ENCODE measurements at regions not wholly inside any gene's neighbourhood (a gene's known extent, or its start where the extent isn't known, plus 50 kb on each side); places are given as distances from the start of the nearest gene placed in this dataset.
"Not testable (repeated sequence)": the region's sequence is repeated elsewhere in the genome, so short reads cannot be mapped to it uniquely, and the experiment has no call there.

DNA sequence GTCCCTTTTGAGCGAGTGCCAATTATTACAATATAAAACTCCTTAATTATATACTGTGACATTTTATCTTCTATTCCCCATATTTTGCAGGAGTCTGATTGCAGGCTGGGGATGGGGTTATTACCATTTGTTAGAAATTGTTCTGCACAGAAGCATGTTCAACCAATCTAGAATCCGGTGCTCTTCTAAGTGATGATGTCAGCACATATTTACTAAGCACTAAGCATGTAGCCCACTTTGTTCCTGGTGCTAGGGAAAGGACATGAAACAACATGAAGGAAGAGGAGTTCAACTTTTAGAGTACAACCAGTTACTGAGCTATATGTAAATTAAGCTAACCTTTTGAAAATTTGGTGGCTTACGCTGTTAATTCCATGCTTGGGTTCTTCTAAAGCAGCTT lies 52.8 kb upstream of the IL1RAPL2 start:
- no peaks in the 10 kb centered on the region for H3K27me3 ChIP-seq (ENCODE audit: control insufficient read depth in 1 of 2, insufficient read depth in 2 of 2, low read length in 2 of 2)
- H3K4me1 ChIP-seq (ENCODE audit: control insufficient read depth in 1 of 2, insufficient read depth in 2 of 2, low read length in 2 of 2): no peaks in the 10 kb centered on the region
- H3K36me3 ChIP-seq (ENCODE audit: control insufficient read depth in 1 of 2, insufficient read depth in 2 of 2, low read length in 2 of 2): no peaks in the 10 kb centered on the region
- H3K9me3 ChIP-seq (ENCODE audit: control insufficient read depth in 1 of 2, low read length in 2 of 2): no peaks in the 10 kb centered on the region
- no peak overlapping the region for H3K9ac ChIP-seq (ENCODE audit: low read depth in 1 of 2, low read length in 2 of 2)
- no peak overlapping the region for H3K27ac ChIP-seq (ENCODE audit: low read depth, low read length)
- H3K4me3 ChIP-seq (ENCODE audit: low read depth in 1 of 2, low read length in 2 of 2): no peak overlapping the region

DNA sequence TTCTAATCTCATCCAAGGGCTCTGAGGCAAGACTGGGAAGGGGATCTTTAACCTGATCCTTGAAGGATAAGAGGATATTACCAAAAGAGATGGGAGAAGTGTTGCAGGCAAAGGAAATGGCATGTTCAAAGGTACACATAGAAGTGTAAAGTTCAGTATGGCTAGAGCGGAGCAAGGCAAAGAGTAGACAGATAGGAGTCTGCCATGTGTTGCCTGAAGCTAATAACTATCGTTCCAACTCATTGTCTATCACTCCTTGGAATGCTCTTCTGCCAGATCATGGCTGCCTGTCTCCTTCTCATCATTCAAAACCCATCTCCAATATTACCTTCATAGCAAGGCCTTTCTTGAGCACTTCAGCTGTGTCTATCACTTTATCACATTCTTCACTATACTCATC lies 55.2 kb upstream of the IL1RAPL2 start:
- Histone ChIP-seq H3K4me3 (ENCODE audit: low read depth in 1 of 2, low read length in 2 of 2) (no peak overlapping the region), H3K4me1 (ENCODE audit: control insufficient read depth in 1 of 2, insufficient read depth in 2 of 2, low read length in 2 of 2) (no peaks in the 10 kb centered on the region), H3K9me3 (ENCODE audit: control insufficient read depth in 1 of 2, low read length in 2 of 2) (no peaks in the 10 kb centered on the region), H3K9ac (ENCODE audit: low read depth in 1 of 2, low read length in 2 of 2) (no peak overlapping the region), H3K36me3 (ENCODE audit: control insufficient read depth in 1 of 2, insufficient read depth in 2 of 2, low read length in 2 of 2) (no peaks in the 10 kb centered on the region), H3K27me3 (ENCODE audit: control insufficient read depth in 1 of 2, insufficient read depth in 2 of 2, low read length in 2 of 2) (no peaks in the 10 kb centered on the region), H3K27ac (ENCODE audit: low read depth, low read length) (no peak overlapping the region)

DNA sequence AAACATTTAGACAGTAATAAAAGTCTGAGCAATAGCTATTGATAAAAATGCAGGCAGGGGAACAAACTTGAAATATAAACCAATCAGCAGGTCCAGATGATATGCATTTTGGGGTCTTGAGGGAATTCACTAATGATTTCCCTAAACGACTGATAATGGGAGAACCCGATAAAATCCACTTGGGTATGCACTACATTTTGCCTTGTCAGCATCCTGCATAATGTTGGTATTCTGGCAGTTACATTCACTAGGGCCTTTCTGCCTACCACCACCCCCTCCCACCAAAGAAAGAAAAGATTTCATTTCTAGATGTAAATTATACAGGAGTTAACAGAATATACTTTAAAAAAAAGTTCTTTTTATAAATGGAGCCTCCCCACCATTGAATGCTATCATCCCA lies 63.5 kb upstream of the IL1RAPL2 start:
- no peak overlapping the region for H3K27ac ChIP-seq (ENCODE audit: low read depth, low read length)
- no peaks in the 10 kb centered on the region for H3K36me3 ChIP-seq (ENCODE audit: control insufficient read depth in 1 of 2, insufficient read depth in 2 of 2, low read length in 2 of 2)
- no peak overlapping the region for H3K9ac ChIP-seq (ENCODE audit: low read depth in 1 of 2, low read length in 2 of 2)
- no peaks in the 10 kb centered on the region for H3K4me1 ChIP-seq (ENCODE audit: control insufficient read depth in 1 of 2, insufficient read depth in 2 of 2, low read length in 2 of 2)
- H3K4me3 ChIP-seq (ENCODE audit: low read depth in 1 of 2, low read length in 2 of 2): no peak overlapping the region
- no peaks in the 10 kb centered on the region for H3K9me3 ChIP-seq (ENCODE audit: control insufficient read depth in 1 of 2, low read length in 2 of 2)
- no peaks in the 10 kb centered on the region for H3K27me3 ChIP-seq (ENCODE audit: control insufficient read depth in 1 of 2, insufficient read depth in 2 of 2, low read length in 2 of 2)

DNA sequence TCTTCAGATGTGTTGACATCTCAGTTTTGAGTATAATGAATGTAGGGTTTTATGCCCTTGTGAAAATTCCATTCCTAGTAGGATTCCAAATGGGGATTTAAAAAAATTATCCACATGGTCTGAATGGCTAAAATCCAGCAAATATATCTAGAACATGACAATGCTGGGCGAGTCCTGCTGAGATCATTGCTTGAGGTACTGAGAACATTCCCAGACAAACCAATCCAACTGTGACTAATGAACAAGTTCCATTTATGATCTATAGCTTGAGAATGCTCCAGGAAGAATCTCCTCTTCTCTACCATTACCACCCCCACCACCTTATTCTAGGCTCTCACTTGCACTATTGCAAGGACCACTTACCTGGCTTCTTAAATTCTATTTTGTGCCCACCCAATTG lies 77.2 kb upstream of the IL1RAPL2 start:
- no peaks in the 10 kb centered on the region for H3K9me3 ChIP-seq (ENCODE audit: control insufficient read depth in 1 of 2, low read length in 2 of 2)
- H3K36me3 ChIP-seq (ENCODE audit: control insufficient read depth in 1 of 2, insufficient read depth in 2 of 2, low read length in 2 of 2): no peaks in the 10 kb centered on the region
- H3K27ac ChIP-seq (ENCODE audit: low read depth, low read length): no peak overlapping the region
- H3K4me3 ChIP-seq (ENCODE audit: low read depth in 1 of 2, low read length in 2 of 2): no peak overlapping the region
- H3K9ac ChIP-seq (ENCODE audit: low read depth in 1 of 2, low read length in 2 of 2): no peak overlapping the region
- no peaks in the 10 kb centered on the region for H3K4me1 ChIP-seq (ENCODE audit: control insufficient read depth in 1 of 2, insufficient read depth in 2 of 2, low read length in 2 of 2)
- H3K27me3 ChIP-seq (ENCODE audit: control insufficient read depth in 1 of 2, insufficient read depth in 2 of 2, low read length in 2 of 2): no peaks in the 10 kb centered on the region

DNA sequence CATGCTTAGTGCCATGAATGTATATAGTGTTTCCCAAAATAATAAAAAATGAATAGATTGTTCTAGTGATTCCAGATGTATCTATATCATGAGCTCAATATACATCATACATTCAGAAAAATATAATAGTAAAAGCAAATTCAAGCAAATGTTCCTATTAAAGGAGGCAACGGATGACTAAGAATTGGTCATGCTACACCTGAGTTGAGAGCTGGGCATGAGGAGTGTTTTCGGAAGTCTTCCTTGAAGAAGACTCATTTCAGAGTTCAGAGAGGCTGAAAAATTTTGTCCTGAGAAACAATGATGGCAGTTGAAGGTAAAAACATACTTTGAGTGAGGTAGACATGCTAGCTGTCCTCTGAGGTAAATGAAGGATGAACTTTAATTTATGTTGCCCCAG lies 79.3 kb upstream of the IL1RAPL2 start:
- Histone ChIP-seq H3K36me3 (ENCODE audit: control insufficient read depth in 1 of 2, insufficient read depth in 2 of 2, low read length in 2 of 2) (no peaks in the 10 kb centered on the region), H3K9ac (ENCODE audit: low read depth in 1 of 2, low read length in 2 of 2) (no peak overlapping the region), H3K4me3 (ENCODE audit: low read depth in 1 of 2, low read length in 2 of 2) (no peak overlapping the region), H3K9me3 (ENCODE audit: control insufficient read depth in 1 of 2, low read length in 2 of 2) (no peaks in the 10 kb centered on the region), H3K27me3 (ENCODE audit: control insufficient read depth in 1 of 2, insufficient read depth in 2 of 2, low read length in 2 of 2) (no peaks in the 10 kb centered on the region), H3K27ac (ENCODE audit: low read depth, low read length) (no peak overlapping the region), H3K4me1 (ENCODE audit: control insufficient read depth in 1 of 2, insufficient read depth in 2 of 2, low read length in 2 of 2) (no peaks in the 10 kb centered on the region)

DNA sequence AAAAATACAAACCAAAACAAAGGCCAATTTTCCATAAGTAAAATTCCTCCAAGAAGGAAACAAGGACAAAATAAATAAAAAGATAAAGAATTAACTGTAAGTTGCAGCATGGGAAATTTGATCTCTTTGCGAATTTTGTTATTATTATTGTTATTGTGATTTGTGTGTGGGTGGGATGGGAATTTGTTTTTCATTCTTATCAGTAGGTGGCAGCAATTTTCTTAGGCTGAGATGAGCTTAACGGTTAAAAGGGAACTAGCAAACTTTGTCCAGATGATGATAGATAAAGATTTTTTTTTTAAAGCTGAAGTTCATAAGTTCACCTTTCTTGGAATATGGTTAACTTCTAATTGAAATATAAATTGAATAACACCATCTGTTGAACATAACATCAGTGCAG lies 83.2 kb upstream of the IL1RAPL2 start:
- Histone ChIP-seq H3K4me3 (ENCODE audit: low read depth in 1 of 2, low read length in 2 of 2) (no peak overlapping the region), H3K27ac (ENCODE audit: low read depth, low read length) (no peak overlapping the region), H3K9ac (ENCODE audit: low read depth in 1 of 2, low read length in 2 of 2) (no peak overlapping the region), H3K4me1 (ENCODE audit: control insufficient read depth in 1 of 2, insufficient read depth in 2 of 2, low read length in 2 of 2) (no peaks in the 10 kb centered on the region), H3K27me3 (ENCODE audit: control insufficient read depth in 1 of 2, insufficient read depth in 2 of 2, low read length in 2 of 2) (no peaks in the 10 kb centered on the region), H3K9me3 (ENCODE audit: control insufficient read depth in 1 of 2, low read length in 2 of 2) (no peaks in the 10 kb centered on the region), H3K36me3 (ENCODE audit: control insufficient read depth in 1 of 2, insufficient read depth in 2 of 2, low read length in 2 of 2) (no peaks in the 10 kb centered on the region)

DNA sequence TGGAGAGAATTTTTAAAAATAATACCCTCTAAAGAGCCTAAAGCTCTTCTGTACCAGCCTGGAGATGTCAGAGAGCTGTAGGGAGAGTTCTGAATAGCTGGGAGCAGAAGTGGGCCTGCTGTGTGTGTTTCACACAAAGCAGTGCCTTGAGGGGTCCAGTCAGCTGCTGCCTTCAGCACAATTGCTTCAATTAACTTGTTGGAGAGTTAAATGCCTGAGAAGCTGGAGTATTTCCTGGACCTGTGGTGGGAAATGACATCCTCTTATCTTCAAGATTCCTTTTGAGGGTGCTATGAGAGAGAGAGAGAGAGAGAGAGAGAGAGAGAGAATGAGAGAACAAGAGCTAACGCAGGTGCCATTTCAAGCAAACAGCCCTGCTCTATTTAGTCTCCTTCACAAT lies 96.2 kb upstream of the IL1RAPL2 start:
- H3K4me1 ChIP-seq (ENCODE audit: control insufficient read depth in 1 of 2, insufficient read depth in 2 of 2, low read length in 2 of 2): no peaks in the 10 kb centered on the region
- no peak overlapping the region for H3K27ac ChIP-seq (ENCODE audit: low read depth, low read length)
- H3K27me3 ChIP-seq (ENCODE audit: control insufficient read depth in 1 of 2, insufficient read depth in 2 of 2, low read length in 2 of 2): no peaks in the 10 kb centered on the region
- H3K9ac ChIP-seq (ENCODE audit: low read depth in 1 of 2, low read length in 2 of 2): no peak overlapping the region
- H3K36me3 ChIP-seq (ENCODE audit: control insufficient read depth in 1 of 2, insufficient read depth in 2 of 2, low read length in 2 of 2): no peaks in the 10 kb centered on the region
- H3K4me3 ChIP-seq (ENCODE audit: low read depth in 1 of 2, low read length in 2 of 2): no peak overlapping the region
- H3K9me3 ChIP-seq (ENCODE audit: control insufficient read depth in 1 of 2, low read length in 2 of 2): no peaks in the 10 kb centered on the region

DNA sequence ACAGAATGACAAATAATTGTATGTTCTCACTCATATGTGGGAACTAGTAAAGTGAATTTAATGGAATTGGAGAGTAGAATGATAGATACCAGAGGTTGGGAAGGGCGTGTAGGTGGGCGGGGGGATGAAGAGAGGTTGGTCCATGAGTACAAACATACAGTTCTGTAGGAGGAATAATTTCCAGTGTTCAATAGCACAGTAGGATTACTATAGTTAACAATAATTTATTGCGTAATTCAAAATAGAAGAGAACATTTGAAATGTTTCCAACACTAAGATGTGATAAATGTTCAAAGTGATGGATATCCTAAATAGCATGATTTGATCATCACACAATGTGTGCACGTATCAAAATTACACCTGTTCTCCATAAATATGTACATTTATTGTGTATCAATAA lies 106.2 kb upstream of the IL1RAPL2 start:
- no peaks in the 10 kb centered on the region for H3K4me1 ChIP-seq (ENCODE audit: control insufficient read depth in 1 of 2, insufficient read depth in 2 of 2, low read length in 2 of 2)
- no peak overlapping the region for H3K4me3 ChIP-seq (ENCODE audit: low read depth in 1 of 2, low read length in 2 of 2)

DNA sequence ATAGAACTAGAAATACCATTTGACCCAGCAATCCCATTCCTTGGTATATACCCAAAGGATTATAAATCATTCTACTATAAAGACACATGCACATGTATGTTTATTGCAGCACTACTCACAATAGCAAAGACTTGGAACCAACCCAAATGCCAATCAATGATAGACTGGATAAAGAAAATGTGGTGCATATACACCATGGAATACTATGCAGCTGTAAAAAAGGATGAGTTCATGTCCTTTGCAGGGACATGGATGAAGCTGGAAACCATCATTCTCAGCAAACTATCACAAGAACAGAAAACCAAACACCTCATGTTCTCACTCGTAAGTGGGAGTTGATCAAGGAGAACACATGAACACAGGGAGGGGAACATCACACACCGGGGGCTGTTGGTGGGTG lies 108.9 kb upstream of the IL1RAPL2 start:
- H3K27ac ChIP-seq (ENCODE audit: low read depth, low read length); H3K36me3 ChIP-seq (ENCODE audit: control insufficient read depth in 1 of 2, insufficient read depth in 2 of 2, low read length in 2 of 2); H3K27me3 ChIP-seq (ENCODE audit: control insufficient read depth in 1 of 2, insufficient read depth in 2 of 2, low read length in 2 of 2); H3K4me3 ChIP-seq (ENCODE audit: low read depth in 1 of 2, low read length in 2 of 2); H3K9ac ChIP-seq (ENCODE audit: low read depth in 1 of 2, low read length in 2 of 2); H3K9me3 ChIP-seq (ENCODE audit: control insufficient read depth in 1 of 2, low read length in 2 of 2); H3K4me1 ChIP-seq (ENCODE audit: control insufficient read depth in 1 of 2, insufficient read depth in 2 of 2, low read length in 2 of 2): not testable (repeated sequence)

More for the DNA sequence above, 106.2 kb upstream of the IL1RAPL2 start:
- H3K27me3 ChIP-seq (ENCODE audit: control insufficient read depth in 1 of 2, insufficient read depth in 2 of 2, low read length in 2 of 2): no peaks in the 10 kb centered on the region
- H3K36me3 ChIP-seq (ENCODE audit: control insufficient read depth in 1 of 2, insufficient read depth in 2 of 2, low read length in 2 of 2): no peaks in the 10 kb centered on the region
- no peak overlapping the region for H3K27ac ChIP-seq (ENCODE audit: low read depth, low read length)
- no peak overlapping the region for H3K9ac ChIP-seq (ENCODE audit: low read depth in 1 of 2, low read length in 2 of 2)
- no peaks in the 10 kb centered on the region for H3K9me3 ChIP-seq (ENCODE audit: control insufficient read depth in 1 of 2, low read length in 2 of 2)

DNA sequence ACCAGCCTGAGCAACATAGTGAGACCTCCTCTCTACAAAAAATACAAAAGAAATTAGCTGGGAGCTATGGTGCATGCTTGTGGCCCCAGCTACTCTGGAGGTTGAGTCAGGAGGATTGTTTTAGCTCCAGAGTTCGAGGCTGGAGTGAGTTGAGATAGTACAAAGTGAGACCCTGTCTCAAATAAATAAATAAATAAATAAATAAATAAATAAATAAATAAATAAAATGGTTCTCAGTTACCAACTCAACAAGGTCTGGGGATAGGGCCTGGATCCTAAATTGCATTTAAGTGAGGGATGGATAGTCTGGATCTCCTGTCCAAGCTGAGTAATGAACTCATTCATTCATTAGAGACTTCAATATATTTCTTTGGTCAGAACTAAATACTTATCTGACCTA lies 115.7 kb upstream of the IL1RAPL2 start:
- no peak overlapping the region for H3K27ac ChIP-seq (ENCODE audit: low read depth, low read length)
- H3K4me3 ChIP-seq (ENCODE audit: low read depth in 1 of 2, low read length in 2 of 2): no peak overlapping the region
- H3K4me1 ChIP-seq (ENCODE audit: control insufficient read depth in 1 of 2, insufficient read depth in 2 of 2, low read length in 2 of 2): no peaks in the 10 kb centered on the region
- H3K9me3 ChIP-seq (ENCODE audit: control insufficient read depth in 1 of 2, low read length in 2 of 2): no peaks in the 10 kb centered on the region
- H3K27me3 ChIP-seq (ENCODE audit: control insufficient read depth in 1 of 2, insufficient read depth in 2 of 2, low read length in 2 of 2): no peaks in the 10 kb centered on the region
- no peak overlapping the region for H3K9ac ChIP-seq (ENCODE audit: low read depth in 1 of 2, low read length in 2 of 2)
- H3K36me3 ChIP-seq (ENCODE audit: control insufficient read depth in 1 of 2, insufficient read depth in 2 of 2, low read length in 2 of 2): no peaks in the 10 kb centered on the region

DNA sequence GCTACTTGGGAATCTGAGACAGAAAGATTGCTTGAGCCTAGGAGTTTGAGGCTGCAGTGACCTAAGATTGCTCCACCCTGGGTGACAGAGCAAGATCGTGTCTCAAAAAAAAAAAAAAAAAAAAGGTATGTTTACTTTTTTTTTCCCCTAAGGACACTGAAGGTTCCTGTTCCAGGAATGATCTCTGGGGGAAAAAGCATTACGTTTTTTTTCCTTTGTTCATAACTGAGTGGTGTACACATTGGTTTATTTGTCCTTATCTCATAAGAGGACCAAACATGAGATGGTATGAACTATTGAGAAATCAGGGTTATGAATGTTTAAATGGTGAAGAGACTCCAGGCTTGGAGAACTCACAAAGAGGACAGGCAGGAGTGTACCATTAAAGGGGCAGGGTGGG lies 120.4 kb upstream of the IL1RAPL2 start:
- H3K9me3 ChIP-seq (ENCODE audit: control insufficient read depth in 1 of 2, low read length in 2 of 2): no peaks in the 10 kb centered on the region
- no peaks in the 10 kb centered on the region for H3K36me3 ChIP-seq (ENCODE audit: control insufficient read depth in 1 of 2, insufficient read depth in 2 of 2, low read length in 2 of 2)
- H3K27me3 ChIP-seq (ENCODE audit: control insufficient read depth in 1 of 2, insufficient read depth in 2 of 2, low read length in 2 of 2): no peaks in the 10 kb centered on the region
- no peak overlapping the region for H3K9ac ChIP-seq (ENCODE audit: low read depth in 1 of 2, low read length in 2 of 2)
- H3K27ac ChIP-seq (ENCODE audit: low read depth, low read length): no peak overlapping the region
- H3K4me1 ChIP-seq (ENCODE audit: control insufficient read depth in 1 of 2, insufficient read depth in 2 of 2, low read length in 2 of 2): no peaks in the 10 kb centered on the region
- H3K4me3 ChIP-seq (ENCODE audit: low read depth in 1 of 2, low read length in 2 of 2): no peak overlapping the region

Measured in duodenal mucosa (tissue), 2 donors.